ENCODE measurements at regions not wholly inside any gene's neighbourhood (a gene's known extent, or its start where the extent isn't known, plus 50 kb on each side); places are given as distances from the start of the nearest gene placed in this dataset.

- TF ChIP-seq CTCF (IDR thresholded peaks at IDR 0.05) = no peak
- TF ChIP-seq POLR2A (IDR thresholded peaks at IDR 0.05) = no peak
- Histone ChIP-seq H3K27me3 (no peaks in the 10 kb centered on the region), H3K9me3 (no peaks in the 10 kb centered on the region), H3K4me3 (no peak overlapping the region), H3K36me3 (no peaks in the 10 kb centered on the region), H3K27ac (no peak overlapping the region), H3K4me1 (no peaks in the 10 kb centered on the region)
- intact Hi-C loops (cut with DNase I) = no loop called here
- DNase-seq (no peak), ATAC-seq (no peak)
- WGBS (ENCODE audit: insufficient coverage, low coverage, low lambda C conversion rate, missing lambda C conversion rate) = 80% methylated on average over 1 of the region's 1 CpG
These were observed 133.5 kb downstream of the SOX11 start for GRCh38 chr2:5825686-5826085.

GRCh38 chr2:5826979-5827655 is 134.9 kb downstream of the SOX11 start:
- Histone ChIP-seq H3K4me1 (no peaks in the 10 kb centered on the region), H3K27me3 (no peaks in the 10 kb centered on the region), H3K27ac (no peak overlapping the region), H3K4me3 (no peak overlapping the region), H3K9me3 (no peaks in the 10 kb centered on the region), H3K36me3 (no peaks in the 10 kb centered on the region)
- intact Hi-C loops (cut with DNase I) = no loop called here
- 47% methylated on average over 5 of the region's 5 CpGs for WGBS (ENCODE audit: insufficient coverage, low coverage, low lambda C conversion rate, missing lambda C conversion rate)
- TF ChIP-seq POLR2A (IDR thresholded peaks at IDR 0.05) (no peak), CTCF (IDR thresholded peaks at IDR 0.05) (no peak)
- DNase-seq (no peak), ATAC-seq (no peak)

- no peak overlapping the region for H3K27ac ChIP-seq
- H3K4me1 ChIP-seq = no peaks in the 10 kb centered on the region
- no peaks in the 10 kb centered on the region for H3K36me3 ChIP-seq
- intact Hi-C loops (cut with DNase I) = no loop called here
- ATAC-seq = no peak
- no peak for DNase-seq
- H3K4me3 ChIP-seq = no peak overlapping the region
- no peak for TF ChIP-seq CTCF (IDR thresholded peaks at IDR 0.05)
- TF ChIP-seq POLR2A (IDR thresholded peaks at IDR 0.05) = no peak
- no peaks in the 10 kb centered on the region for H3K9me3 ChIP-seq
- 53% methylated on average over 4 of the region's 4 CpGs for WGBS (ENCODE audit: insufficient coverage, low coverage, low lambda C conversion rate, missing lambda C conversion rate)
- H3K27me3 ChIP-seq = no peaks in the 10 kb centered on the region
These were observed 142.3 kb downstream of the SOX11 start for GRCh38 chr2:5834501-5834900.

GRCh38 chr2:5839550-5839949 is 147.4 kb downstream of the SOX11 start:
- no peak overlapping the region for H3K4me3 ChIP-seq
- no peaks in the 10 kb centered on the region for H3K27me3 ChIP-seq
- TF ChIP-seq POLR2A (IDR thresholded peaks at IDR 0.05) (no peak), CTCF (IDR thresholded peaks at IDR 0.05) (no peak)
- intact Hi-C loops (cut with DNase I) = no loop called here
- H3K27ac ChIP-seq = no peak overlapping the region
- no peaks in the 10 kb centered on the region for H3K9me3 ChIP-seq
- DNase-seq (no peak), ATAC-seq (no peak)
- H3K4me1 ChIP-seq = no peaks in the 10 kb centered on the region
- 45% methylated on average over 7 of the region's 7 CpGs for WGBS (ENCODE audit: insufficient coverage, low coverage, low lambda C conversion rate, missing lambda C conversion rate)
- no peaks in the 10 kb centered on the region for H3K36me3 ChIP-seq

GRCh38 chr2:5841126-5841525 is 148.9 kb downstream of the SOX11 start:
- intact Hi-C loops (cut with DNase I) = no loop called here
- whole genome bisulfite sequencing (ENCODE audit: insufficient coverage, low coverage, low lambda C conversion rate, missing lambda C conversion rate) = 45% methylated on average over 2 of the region's 2 CpGs
- no peak for TF ChIP-seq POLR2A (IDR thresholded peaks at IDR 0.05)
- no peak for TF ChIP-seq CTCF (IDR thresholded peaks at IDR 0.05)
- Histone ChIP-seq H3K27ac (no peak overlapping the region), H3K27me3 (no peaks in the 10 kb centered on the region), H3K4me1 (no peaks in the 10 kb centered on the region), H3K4me3 (no peak overlapping the region), H3K9me3 (no peaks in the 10 kb centered on the region), H3K36me3 (no peaks in the 10 kb centered on the region)
- DNase-seq = no peak
- ATAC-seq = no peak

All from right lobe of liver (tissue), 6 donors.